ENCODE measurements at regions not wholly inside any gene's neighbourhood (a gene's known extent, or its start where the extent isn't known, plus 50 kb on each side); places are given as distances from the start of the nearest gene placed in this dataset.

GRCh38 chr9:91161465-91162300 lies 200.0 kb downstream of the AUH start:
- no peak for DNase-seq

- no peak for DNase-seq
Observed at GRCh38 chr9:91162311-91162710, 199.4 kb downstream of the AUH start.

- DNase-seq: peak; percentile 73
Observed at GRCh38 chr9:91162784-91163443, 198.8 kb downstream of the AUH start.

- no peak for DNase-seq
Observed at GRCh38 chr9:91163444-91163772, 198.3 kb downstream of the AUH start.

GRCh38 chr9:91163773-91164471 lies 197.8 kb downstream of the AUH start:
- no peak for DNase-seq
